OCI-LY1 (cell line): ENCODE measurements at regions not wholly inside any gene's neighbourhood (a gene's known extent, or its start where the extent isn't known, plus 50 kb on each side); places are given as distances from the start of the nearest gene placed in this dataset.
A peak's percentile ranks its signal among the peaks of the same experiment; 100 is the strongest.

Experiments
- H2AFZ ChIP-seq: fragments of 200-600 bp; sonication (generic), shearing (Covaris generic); 2 replicates; pipeline ENCODE4 v1.6.0; 2014; ENCODE audit warnings: antibody characterized with exemption, mild to moderate bottlenecking, low read length
- H3F3A ChIP-seq: fragments of 200-600 bp; sonication (generic), shearing (Covaris generic); 2 replicates; pipeline ENCODE4 v1.6.0; 2014; ENCODE audit warnings: mild to moderate bottlenecking, antibody characterized with exemption, low read length, moderate library complexity; ENCODE audit not compliant: insufficient read depth
- H3K27ac ChIP-seq: fragments of 200-600 bp; sonication (generic); 2 replicates; pipeline ENCODE4 v1.5.1; 2014; ENCODE audit warnings: low read length, mixed run types, mild to moderate bottlenecking, low read depth; ENCODE audit not compliant: poor library complexity, severe bottlenecking
- H3K27me3 ChIP-seq: fragments of 200-600 bp; sonication (generic); 2 replicates; pipeline ENCODE4 v1.6.0; 2014; ENCODE audit warnings: antibody characterized with exemption, mild to moderate bottlenecking, low read length, moderate library complexity; ENCODE audit not compliant: insufficient read depth
- H3K36me3 ChIP-seq: fragments of 200-600 bp; sonication (generic); 2 replicates; pipeline ENCODE4 v1.6.1; 2014; ENCODE audit warnings: mild to moderate bottlenecking, antibody characterized with exemption, low read length, moderate library complexity, mixed read lengths; ENCODE audit not compliant: insufficient read depth
- H3K4me1 ChIP-seq: fragments of 200-600 bp; sonication (generic); 2 replicates; pipeline ENCODE4 v1.5.1; 2014; ENCODE audit warnings: mild to moderate bottlenecking, low read length, moderate library complexity; ENCODE audit not compliant: insufficient read depth, severe bottlenecking
- H3K4me2 ChIP-seq: fragments of 200-600 bp; sonication (generic), shearing (Covaris generic); 2 replicates; pipeline ENCODE4 v1.6.1; 2014; ENCODE audit warnings: low read length
- H3K4me3 ChIP-seq: fragments of 200-600 bp; sonication (generic); 2 replicates; pipeline ENCODE4 v1.5.1; 2014; ENCODE audit warnings: low read length, low read depth, mild to moderate bottlenecking, mixed read lengths; ENCODE audit not compliant: poor library complexity, severe bottlenecking
- H3K79me2 ChIP-seq: fragments of 200-600 bp; shearing (Covaris generic); 2 replicates; pipeline ENCODE4 v1.6.1; 2016; ENCODE audit warnings: mixed run types, low read length, mixed read lengths; ENCODE audit not compliant: insufficient read depth
- H3K9ac ChIP-seq: fragments of 200-600 bp; sonication (generic), shearing (Covaris generic); 2 replicates; pipeline ENCODE4 v1.6.1; 2014; ENCODE audit warnings: mild to moderate bottlenecking, low read length, mixed read lengths
- H3K9me2 ChIP-seq: fragments of 200-600 bp; sonication (generic), shearing (Covaris generic); 2 replicates; pipeline ENCODE4 v1.6.1; 2014; ENCODE audit warnings: low read depth, mild to moderate bottlenecking, low read length, mixed read lengths
- H3K9me3 ChIP-seq: fragments of 200-600 bp; shearing (Covaris generic); 2 replicates; pipeline ENCODE4 v1.6.1; 2014; ENCODE audit warnings: low read length, mixed read lengths
- H4K20me1 ChIP-seq: fragments of 200-600 bp; sonication (generic), shearing (Covaris generic); 2 replicates; pipeline ENCODE4 v1.6.0; 2016; ENCODE audit warnings: mild to moderate bottlenecking, low read length; ENCODE audit not compliant: insufficient read depth
- CTCF ChIP-seq: fragments of 200-600 bp; sonication (generic), shearing (Covaris generic); IDR thresholded peaks from 2 replicates; pipeline ENCODE4 v1.5.1; 2017; ENCODE audit warnings: mild to moderate bottlenecking, antibody characterized with exemption, low read length, moderate library complexity, mixed read lengths
- EZH2 ChIP-seq: fragments of 200-600 bp; sonication (generic), shearing (Covaris generic); IDR thresholded peaks from 2 replicates; pipeline ENCODE4 v1.8.0; 2017; ENCODE audit warnings: borderline replicate concordance, mixed run types, mild to moderate bottlenecking, antibody characterized with exemption, low read length, moderate library complexity, mixed read lengths

DNA sequence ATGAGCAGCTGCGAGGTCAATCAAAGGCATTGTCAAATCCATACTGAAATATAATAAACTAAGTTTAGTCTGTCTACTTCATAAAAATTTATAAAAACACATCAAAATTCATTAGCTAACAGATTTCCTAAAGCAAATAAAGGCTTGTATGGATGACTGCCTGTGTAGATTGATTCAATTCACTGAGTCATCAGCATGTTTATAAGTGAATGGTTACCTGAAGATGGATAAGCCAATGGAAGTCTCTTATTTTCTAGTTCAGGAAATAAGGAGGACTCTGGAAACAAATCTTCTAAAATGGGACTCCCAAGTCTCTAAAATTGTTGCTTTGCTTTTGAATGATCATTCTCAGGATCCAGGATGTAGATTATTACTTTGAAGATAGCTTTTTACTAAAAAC is 57.0 kb upstream of the HNRNPA3 start:
- Histone ChIP-seq H4K20me1 (no peaks in the 10 kb centered on the region), H3K79me2 (no peaks in the 10 kb centered on the region), H3K4me3 (no peak overlapping the region), H3K36me3 (no peaks in the 10 kb centered on the region), H3K4me1 (no peaks in the 10 kb centered on the region), H3K27ac (no peak overlapping the region), H3K9me2 (no peaks in the 10 kb centered on the region), H2AFZ (no peak overlapping the region), H3K27me3 (no peaks in the 10 kb centered on the region), H3K4me2 (no peak overlapping the region), H3K9ac (no peak overlapping the region), H3F3A (no peaks in the 10 kb centered on the region), H3K9me3 (no peaks in the 10 kb centered on the region)
- TF ChIP-seq CTCF (no peak), EZH2 (no peak)

DNA sequence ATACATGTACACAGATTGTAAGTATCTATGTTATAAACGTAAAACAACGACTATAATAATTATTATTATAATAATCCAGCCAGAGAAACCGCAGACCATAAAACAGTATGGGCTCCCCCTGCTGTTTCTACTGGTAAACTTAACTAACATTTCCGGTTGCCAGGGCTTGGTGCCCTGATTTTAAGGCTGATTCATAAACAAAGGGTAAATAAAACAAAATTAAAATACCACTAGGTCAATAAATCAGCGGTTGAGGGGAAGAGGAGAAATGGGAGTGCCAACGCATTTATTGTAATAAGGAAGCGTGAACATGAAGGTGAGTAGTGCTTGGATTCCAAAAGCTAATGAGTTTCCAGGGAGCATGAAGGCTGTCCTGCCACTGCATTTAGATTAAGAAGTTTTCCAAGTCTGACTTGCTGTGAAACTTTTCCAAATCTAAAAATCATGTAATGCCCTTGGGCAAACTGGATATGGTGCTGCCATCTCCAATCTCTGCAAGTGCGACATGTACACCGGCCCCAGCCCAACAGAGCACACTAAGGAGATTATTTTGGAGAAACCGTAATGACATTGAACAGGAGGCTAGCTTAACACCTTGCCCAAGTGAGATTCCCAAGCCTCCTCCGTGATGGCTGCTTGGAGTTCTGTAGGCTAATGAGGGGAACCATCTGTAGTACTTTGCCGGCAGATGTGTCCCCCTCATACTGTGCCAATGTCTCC is 50.7 kb upstream of the HNRNPA3 start:
- Histone ChIP-seq H3K79me2 (no peaks in the 10 kb centered on the region), H3K9ac (no peak overlapping the region), H3K9me3 (no peaks in the 10 kb centered on the region), H3K4me1 (peaks cover 25% of the 10 kb centered on the region), H3K27me3 (no peaks in the 10 kb centered on the region), H3K4me3 (no peak overlapping the region), H3K9me2 (no peaks in the 10 kb centered on the region), H3K36me3 (no peaks in the 10 kb centered on the region), H3K27ac (no peak overlapping the region), H2AFZ (no peak overlapping the region), H4K20me1 (no peaks in the 10 kb centered on the region), H3K4me2 (no peak overlapping the region), H3F3A (no peaks in the 10 kb centered on the region)
- TF ChIP-seq EZH2 (no peak), CTCF (peak; percentile 63)
